GM19438 (cell line): ENCODE measurements at regions not wholly inside any gene's neighbourhood (a gene's known extent, or its start where the extent isn't known, plus 50 kb on each side); places are given as distances from the start of the nearest gene placed in this dataset.
"Not testable (repeated sequence)": the region's sequence is repeated elsewhere in the genome, so short reads cannot be mapped to it uniquely, and the experiment has no call there.

ENCODE experiments used
- ATAC-seq: cut with Tn5 transposase; IDR thresholded peaks from one replicate; pipeline ENCODE4 v1.9.1; 2021; ENCODE audit warnings: low read depth; ENCODE audit not compliant: unreplicated experiment

GRCh38 chr22:48920776-48921241 is 906.9 kb downstream of the BRD1 start:
- ATAC-seq, result no peak

- no peak for ATAC-seq
Observed at GRCh38 chr22:48919851-48920589, 907.7 kb downstream of the BRD1 start.

GRCh38 chr22:48919187-48919590 is 908.5 kb downstream of the BRD1 start:
- ATAC-seq, result no peak

- no peak for ATAC-seq
Observed at GRCh38 chr22:48918585-48919186, 909.0 kb downstream of the BRD1 start.

GRCh38 chr22:48912356-48913066 is 915.2 kb downstream of the BRD1 start:
- ATAC-seq, result not testable (repeated sequence)

GRCh38 chr22:48911647-48912046 is 916.0 kb downstream of the BRD1 start:
- ATAC-seq, result not testable (repeated sequence)

- ATAC-seq, result not testable (repeated sequence)
Observed at GRCh38 chr22:48911067-48911466, 916.6 kb downstream of the BRD1 start.

- ATAC-seq, result no peak
Observed at GRCh38 chr22:48908547-48908946, 919.1 kb downstream of the BRD1 start.

GRCh38 chr22:48907591-48907990 is 920.1 kb downstream of the BRD1 start:
- ATAC-seq, result no peak

- no peak for ATAC-seq
Observed at GRCh38 chr22:48906216-48906835, 921.3 kb downstream of the BRD1 start.

GRCh38 chr22:48905206-48905975 is 922.3 kb downstream of the BRD1 start:
- ATAC-seq, result no peak

GRCh38 chr22:48902983-48903650 is 924.6 kb downstream of the BRD1 start:
- no peak for ATAC-seq

GRCh38 chr22:48902001-48902869 is 925.4 kb downstream of the BRD1 start:
- no peak for ATAC-seq

GRCh38 chr22:48901324-48901723 is 926.3 kb downstream of the BRD1 start:
- ATAC-seq, result no peak

- no peak for ATAC-seq
Observed at GRCh38 chr22:48900626-48901025, 927.0 kb downstream of the BRD1 start.

GRCh38 chr22:48900327-48900597 is 927.4 kb downstream of the BRD1 start:
- no peak for ATAC-seq

- no peak for ATAC-seq
Observed at GRCh38 chr22:48899523-48900326, 927.9 kb downstream of the BRD1 start.

GRCh38 chr22:48898524-48899250 is 929.0 kb downstream of the BRD1 start:
- ATAC-seq, result no peak
